CD14-positive monocyte (primary cell): ENCODE measurements at regions not wholly inside any gene's neighbourhood (a gene's known extent, or its start where the extent isn't known, plus 50 kb on each side); places are given as distances from the start of the nearest gene placed in this dataset.

Experiments
- DNase-seq, 3 donors: peaks; one replicate each; pipeline ENCODE4 v3.0.0-alpha.2; 2011 to 2022
- H2AFZ ChIP-seq: 2 replicates; pipeline ENCODE4 v1.6.0; 2012; ENCODE audit warnings: mild to moderate bottlenecking, low read depth, low read length, inconsistent platforms; ENCODE audit not compliant: insufficient read depth, poor library complexity, severe bottlenecking
- H3K27ac ChIP-seq, 2 donors: 1 replicate in 1 of 2; 2 replicates in 1 of 2; pipeline ENCODE4 v1.5.1; 2012 to 2013; ENCODE audit warnings: low read length in 2 of 2, control low read depth in 1 of 2, inconsistent platforms in 1 of 2, low read depth in 1 of 2, mild to moderate bottlenecking in 1 of 2
- H3K27me3 ChIP-seq, 2 donors: one replicate each; pipeline versions ENCODE4 v1.6.0 to v1.6.1; 2011 to 2013; ENCODE audit warnings: low read length in 2 of 2; ENCODE audit not compliant: control insufficient read depth in 2 of 2, insufficient read depth in 2 of 2
- H3K36me3 ChIP-seq, 2 donors: replicated peaks in 1 of 2; 1 replicate in 1 of 2; 2 replicates in 1 of 2; pipeline versions ENCODE4 v1.5.1 to v1.6.1; 2012 to 2013; ENCODE audit warnings: low read length in 2 of 2, control low read depth in 1 of 2, inconsistent platforms in 1 of 2, mild to moderate bottlenecking in 1 of 2; ENCODE audit not compliant: insufficient read depth in 2 of 2, control insufficient read depth in 1 of 2
- H3K4me1 ChIP-seq, 2 donors: 1 replicate in 1 of 2; 2 replicates in 1 of 2; pipeline versions ENCODE4 v1.5.1 to v1.6.1; 2012 to 2013; ENCODE audit warnings: low read length in 2 of 2, control low read depth in 1 of 2, inconsistent platforms in 1 of 2, mild to moderate bottlenecking in 1 of 2, moderate library complexity in 1 of 2; ENCODE audit not compliant: insufficient read depth in 2 of 2, control insufficient read depth in 1 of 2
- H3K4me2 ChIP-seq: replicated peaks from 2 replicates; pipeline ENCODE3; 2012; ENCODE audit warnings: low read length, moderate library complexity, mild to moderate bottlenecking; ENCODE audit not compliant: poor library complexity, severe bottlenecking; ENCODE audit errors: extremely low read depth
- H3K4me3 ChIP-seq, 3 experiments: fragments of 200-600 bp in 1 of 3; sonication (generic) in 1 of 3; replicated peaks in 1 of 3; 1 replicate in 2 of 3; 2 replicates in 1 of 3; pipeline ENCODE4 v1.5.1; 2011 to 2013; ENCODE audit warnings: low read length in 3 of 3, mild to moderate bottlenecking in 3 of 3, control low read depth in 2 of 3, low read depth in 2 of 3, inconsistent platforms in 1 of 3, moderate library complexity in 1 of 3
- H3K79me2 ChIP-seq: 2 replicates; pipeline ENCODE4 v1.6.0; 2012; ENCODE audit warnings: mild to moderate bottlenecking, control low read depth, inconsistent platforms, low read length, moderate library complexity; ENCODE audit not compliant: insufficient read depth
- H3K9ac ChIP-seq: 2 replicates; pipeline ENCODE4 v1.6.0; 2017; ENCODE audit warnings: low read length, mild to moderate bottlenecking; ENCODE audit not compliant: insufficient read depth, poor library complexity, severe bottlenecking
- H3K9me3 ChIP-seq, 2 donors: replicated peaks in 1 of 2; 1 replicate in 1 of 2; 2 replicates in 1 of 2; pipeline versions ENCODE4 v1.5.1 to v1.6.1; 2012 to 2013; ENCODE audit warnings: low read length in 2 of 2, control low read depth in 1 of 2; ENCODE audit not compliant: control insufficient read depth in 1 of 2, insufficient read depth in 1 of 2
- H4K20me1 ChIP-seq: 2 replicates; pipeline ENCODE4 v1.6.0; 2012; ENCODE audit warnings: mild to moderate bottlenecking, low read length, control low read depth, moderate library complexity; ENCODE audit not compliant: insufficient read depth
- H3K27ac Mint-ChIP-seq, 7 donors: one replicate each; pipeline ENCODE4 v1.8.0; 2020; ENCODE audit warnings: mild to moderate bottlenecking in 7 of 7, mixed read lengths in 7 of 7, moderate library complexity in 6 of 7, inconsistent platforms in 2 of 7
- H3K27me3 Mint-ChIP-seq, 3 donors: one replicate each; pipeline ENCODE4 v1.8.0; 2021 to 2022; ENCODE audit warnings: low read depth in 3 of 3, mild to moderate bottlenecking in 3 of 3, mixed read lengths in 3 of 3, moderate library complexity in 3 of 3, inconsistent platforms in 1 of 3
- H3K36me3 Mint-ChIP-seq, 2 donors: one replicate each; pipeline ENCODE4 v1.8.0; 2020; ENCODE audit warnings: mixed read lengths in 2 of 2, inconsistent platforms in 1 of 2, mild to moderate bottlenecking in 1 of 2
- H3K4me1 Mint-ChIP-seq: one replicate; pipeline ENCODE4 v1.8.0; 2020; ENCODE audit warnings: mild to moderate bottlenecking, mixed read lengths
- H3K4me3 Mint-ChIP-seq, 2 donors: one replicate each; pipeline ENCODE4 v1.8.0; 2020; ENCODE audit warnings: mild to moderate bottlenecking in 2 of 2, mixed read lengths in 2 of 2, moderate library complexity in 1 of 2
- H3K9me3 Mint-ChIP-seq, 7 donors: one replicate each; pipeline ENCODE4 v1.8.0; 2020 to 2022; ENCODE audit warnings: mixed read lengths in 7 of 7, mild to moderate bottlenecking in 6 of 7, moderate library complexity in 6 of 7, inconsistent platforms in 2 of 7
- WGBS: methylation state at CpG from one replicate; pipeline ENCODE4 v1.1.5; 2013; ENCODE audit warnings: missing lambda C conversion rate; ENCODE audit not compliant: insufficient coverage; 5-methylcytosine and 5-hydroxymethylcytosine counted together
- intact Hi-C, 2 donors: fragments of 100-400 bp; cut with micrococcal nuclease; formaldehyde crosslinking; loops; one replicate each; pipeline versions ENCODE4 v1.15.0 to v1.15.1; 2023
- TF ChIP-seq, protein P1 (sequence below): fragments of 200-600 bp; IDR thresholded peaks from one replicate; pipeline ENCODE4 v1.8.0; 2022; ENCODE audit warnings: antibody characterized with exemption, mild to moderate bottlenecking

DNA sequence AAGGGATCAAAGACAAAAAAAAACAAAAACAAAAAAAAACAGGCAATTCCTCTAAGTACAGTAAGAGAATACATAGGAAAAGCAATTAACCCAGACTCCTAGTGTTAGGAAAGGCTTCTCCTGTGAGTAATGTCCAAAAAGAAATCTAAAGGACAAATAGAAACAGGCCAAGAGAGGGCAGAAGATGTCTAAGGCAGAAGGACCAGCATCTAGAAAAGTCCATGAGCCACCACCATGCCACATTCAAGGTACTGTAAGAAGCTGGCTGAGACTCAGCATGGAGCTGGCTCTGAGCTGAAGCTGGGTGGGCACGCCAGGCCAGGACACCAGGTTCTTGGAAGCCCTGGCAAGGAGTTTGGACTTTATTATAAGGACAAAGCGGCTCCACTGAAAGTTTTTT lies 118.1 kb upstream of the FRY start:
- Histone ChIP-seq H3K9ac (no peak overlapping the region), H4K20me1 (no peaks in the 10 kb centered on the region)
- H3K27ac Mint-ChIP-seq: peak overlapping the region in 4 of 7 donors; percentile 17 to 97 (median 38)

DNA sequence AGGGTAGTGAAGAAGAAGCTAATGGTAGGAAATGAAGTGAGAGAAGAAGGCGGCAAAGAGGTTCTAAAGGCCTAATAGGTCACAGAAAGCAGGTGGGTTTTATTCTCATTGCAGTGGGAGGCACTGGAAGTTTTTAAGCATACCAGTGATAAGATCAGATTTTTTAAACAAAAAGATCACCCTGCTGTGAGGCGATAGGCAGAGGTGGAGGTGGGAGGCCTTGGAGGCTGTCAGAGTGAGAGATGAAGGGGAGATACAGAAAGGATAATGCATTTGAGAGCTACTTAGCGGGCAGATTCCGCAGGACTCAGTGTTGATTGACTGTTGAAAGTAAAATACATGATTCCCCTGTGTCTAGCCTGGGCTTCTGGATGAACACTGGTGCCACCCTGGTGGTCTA lies 116.7 kb upstream of the FRY start:
- WGBS: 100% methylated on average over 4 of the region's 4 CpGs
- Histone ChIP-seq H3K4me2 (no peak overlapping the region), H3K27me3 (no peaks in the 10 kb centered on the region), H3K4me3 (no peak overlapping the region), H3K9me3 (no peaks in the 10 kb centered on the region), H3K36me3 (no peaks in the 10 kb centered on the region), H2AFZ (no peak overlapping the region), H4K20me1 (no peaks in the 10 kb centered on the region), H3K4me1 (peaks cover 30 to 34% of the 10 kb centered on the region in 2 donors), H3K27ac (no peak overlapping the region), H3K9ac (no peak overlapping the region), H3K79me2 (peaks cover 37% of the 10 kb centered on the region)
- Mint-ChIP-seq H3K27ac (peak overlapping the region in 1 of 7 donors; percentile 12), H3K27me3 (peaks cover 0 to 1% (median 0%) of the 10 kb centered on the region in 3 donors), H3K4me3 (no peak overlapping the region), H3K4me1 (peaks cover 48% of the 10 kb centered on the region), H3K9me3 (no peaks in the 10 kb centered on the region), H3K36me3 (peaks cover 12 to 13% of the 10 kb centered on the region in 2 donors)
- DNase-seq: no peak
- TF ChIP-seq, protein P1, sequence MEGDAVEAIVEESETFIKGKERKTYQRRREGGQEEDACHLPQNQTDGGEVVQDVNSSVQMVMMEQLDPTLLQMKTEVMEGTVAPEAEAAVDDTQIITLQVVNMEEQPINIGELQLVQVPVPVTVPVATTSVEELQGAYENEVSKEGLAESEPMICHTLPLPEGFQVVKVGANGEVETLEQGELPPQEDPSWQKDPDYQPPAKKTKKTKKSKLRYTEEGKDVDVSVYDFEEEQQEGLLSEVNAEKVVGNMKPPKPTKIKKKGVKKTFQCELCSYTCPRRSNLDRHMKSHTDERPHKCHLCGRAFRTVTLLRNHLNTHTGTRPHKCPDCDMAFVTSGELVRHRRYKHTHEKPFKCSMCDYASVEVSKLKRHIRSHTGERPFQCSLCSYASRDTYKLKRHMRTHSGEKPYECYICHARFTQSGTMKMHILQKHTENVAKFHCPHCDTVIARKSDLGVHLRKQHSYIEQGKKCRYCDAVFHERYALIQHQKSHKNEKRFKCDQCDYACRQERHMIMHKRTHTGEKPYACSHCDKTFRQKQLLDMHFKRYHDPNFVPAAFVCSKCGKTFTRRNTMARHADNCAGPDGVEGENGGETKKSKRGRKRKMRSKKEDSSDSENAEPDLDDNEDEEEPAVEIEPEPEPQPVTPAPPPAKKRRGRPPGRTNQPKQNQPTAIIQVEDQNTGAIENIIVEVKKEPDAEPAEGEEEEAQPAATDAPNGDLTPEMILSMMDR: no peak
- intact Hi-C loops: loop anchor here in 1 of 2 donors (5.0 kb wide), 2 partner anchors 87 to 117 kb away; partner anchors contain the start of gene FRY

More for the DNA sequence above, 118.1 kb upstream of the FRY start:
- H3K9me3 ChIP-seq: no peaks in the 10 kb centered on the region
- H3K79me2 ChIP-seq: peaks cover 43% of the 10 kb centered on the region
- WGBS: 100% methylated on average over 2 of the region's 2 CpGs
- H3K27me3 ChIP-seq: no peaks in the 10 kb centered on the region
- H2AFZ ChIP-seq: no peak overlapping the region
- Mint-ChIP-seq H3K27me3 (peaks cover 0 to 1% (median 0%) of the 10 kb centered on the region in 3 donors), H3K36me3 (peaks cover 10 to 13% of the 10 kb centered on the region in 2 donors), H3K4me3 (no peak overlapping the region), H3K9me3 (no peaks in the 10 kb centered on the region), H3K4me1 (peaks cover 53% of the 10 kb centered on the region)
- DNase-seq: peak in 1 of 3 donors; percentile 20
- H3K36me3 ChIP-seq: no peaks in the 10 kb centered on the region
- H3K4me2 ChIP-seq: no peak overlapping the region
- no peak overlapping the region for H3K4me3 ChIP-seq
- TF ChIP-seq, protein P1: no peak
- no peak overlapping the region for H3K27ac ChIP-seq
- peaks cover 44 to 46% of the 10 kb centered on the region in 2 donors for H3K4me1 ChIP-seq
- intact Hi-C loops: loop anchor here in 1 of 2 donors (5.0 kb wide), 2 partner anchors 89 to 119 kb away; partner anchors contain the start of gene FRY
